ENCODE measurements at regions not wholly inside any gene's neighbourhood (a gene's known extent, or its start where the extent isn't known, plus 50 kb on each side); places are given as distances from the start of the nearest gene placed in this dataset.

- TF ChIP-seq POLR2A (IDR thresholded peaks at IDR 0.05; ENCODE audit: low read length): no peak
- no peak for TF ChIP-seq GATA1 (IDR thresholded peaks at IDR 0.05; ENCODE audit: low read depth, low read length)
Measured at GRCh38 chrX:107571296-107571998, 56.9 kb upstream of the PRPS1 start.

All from erythroblast (primary cell).